Effector CD8-positive, alpha-beta T cell (primary cell): ENCODE measurements at regions not wholly inside any gene's neighbourhood (a gene's known extent, or its start where the extent isn't known, plus 50 kb on each side); places are given as distances from the start of the nearest gene placed in this dataset.

Experiments
- DNase-seq: peaks from one replicate; lab custom pipeline; 2025; lab: John Stamatoyannopoulos, UW

DNA sequence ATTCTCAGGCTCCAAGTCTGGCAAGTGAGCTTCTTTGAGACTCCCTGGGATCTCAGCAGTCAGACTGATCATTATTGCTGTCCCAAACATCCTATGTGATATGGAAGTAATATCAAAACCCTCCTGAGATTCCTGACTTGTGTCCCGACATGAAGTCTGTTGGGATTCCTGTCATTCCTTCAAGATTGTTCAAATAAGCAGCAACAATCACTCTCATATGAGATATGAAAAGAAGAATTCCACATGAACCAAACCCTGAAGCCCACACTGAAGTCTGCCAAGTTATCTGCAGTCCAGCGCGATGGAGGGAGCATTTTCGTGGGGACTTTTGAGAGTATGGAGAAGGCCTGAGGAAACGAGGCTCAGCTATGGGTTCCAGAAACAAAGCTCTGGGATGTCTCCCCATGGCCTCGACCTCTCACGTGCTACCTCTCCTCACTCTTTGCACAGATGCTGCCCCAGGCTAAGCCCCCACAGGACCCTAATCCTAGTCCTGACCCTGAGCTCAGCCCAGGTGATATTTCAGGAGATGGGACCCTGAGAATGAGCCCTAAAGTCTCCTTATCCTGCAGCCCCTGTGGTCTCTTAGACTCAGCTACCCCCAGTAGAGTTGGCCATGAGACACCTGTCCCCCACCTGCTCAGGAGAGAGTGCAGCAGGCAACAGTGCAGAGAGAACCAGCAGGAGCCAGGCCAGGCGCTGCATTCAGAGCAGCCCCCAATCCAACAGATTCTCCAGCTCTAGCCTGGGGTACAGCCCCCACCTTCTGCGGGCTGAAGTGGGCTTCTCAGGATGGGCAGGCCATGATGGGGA lies 100.2 kb downstream of the GGTLC2 start:
- no peak for DNase-seq

DNA sequence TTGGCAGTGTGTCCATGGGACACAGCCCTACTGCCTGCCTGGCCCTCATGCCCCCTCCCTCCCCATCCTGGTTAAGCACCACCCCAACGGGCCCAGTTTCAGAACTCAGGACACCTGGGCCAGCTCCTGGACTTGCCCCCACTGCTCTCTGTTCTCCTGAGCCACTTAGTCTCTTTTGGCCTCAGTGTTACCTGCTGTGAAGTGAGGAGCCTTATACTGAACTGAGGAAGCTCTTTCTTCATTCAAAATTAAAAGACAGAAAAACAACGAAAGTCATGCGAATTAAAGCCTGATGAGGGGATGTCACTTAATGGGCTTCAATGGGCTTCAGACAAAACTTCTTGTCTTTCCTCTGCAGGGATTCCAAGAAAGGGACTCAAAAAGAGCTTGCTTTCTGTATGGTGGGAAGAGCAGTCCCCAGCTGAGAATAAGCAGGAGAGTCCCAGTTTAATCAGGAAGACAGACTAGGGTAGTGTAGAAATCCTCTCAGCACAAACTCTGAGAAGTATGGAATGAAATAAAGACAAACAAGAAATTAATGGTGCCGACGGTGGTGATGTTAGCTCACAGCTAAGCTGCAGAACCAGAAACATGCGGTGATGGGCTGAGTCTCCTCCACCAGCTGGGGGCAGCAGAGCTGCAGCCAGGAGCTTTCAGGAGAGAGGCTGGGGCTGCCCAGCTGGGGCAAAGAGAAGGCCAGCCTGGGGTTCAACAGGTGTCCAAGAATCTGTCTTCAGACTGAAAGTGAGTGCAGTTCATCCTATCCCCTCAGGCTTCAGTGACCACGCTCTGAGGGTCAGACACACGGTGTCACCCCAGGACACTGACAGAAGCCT lies 101.0 kb downstream of the GGTLC2 start:
- DNase-seq = no peak

DNA sequence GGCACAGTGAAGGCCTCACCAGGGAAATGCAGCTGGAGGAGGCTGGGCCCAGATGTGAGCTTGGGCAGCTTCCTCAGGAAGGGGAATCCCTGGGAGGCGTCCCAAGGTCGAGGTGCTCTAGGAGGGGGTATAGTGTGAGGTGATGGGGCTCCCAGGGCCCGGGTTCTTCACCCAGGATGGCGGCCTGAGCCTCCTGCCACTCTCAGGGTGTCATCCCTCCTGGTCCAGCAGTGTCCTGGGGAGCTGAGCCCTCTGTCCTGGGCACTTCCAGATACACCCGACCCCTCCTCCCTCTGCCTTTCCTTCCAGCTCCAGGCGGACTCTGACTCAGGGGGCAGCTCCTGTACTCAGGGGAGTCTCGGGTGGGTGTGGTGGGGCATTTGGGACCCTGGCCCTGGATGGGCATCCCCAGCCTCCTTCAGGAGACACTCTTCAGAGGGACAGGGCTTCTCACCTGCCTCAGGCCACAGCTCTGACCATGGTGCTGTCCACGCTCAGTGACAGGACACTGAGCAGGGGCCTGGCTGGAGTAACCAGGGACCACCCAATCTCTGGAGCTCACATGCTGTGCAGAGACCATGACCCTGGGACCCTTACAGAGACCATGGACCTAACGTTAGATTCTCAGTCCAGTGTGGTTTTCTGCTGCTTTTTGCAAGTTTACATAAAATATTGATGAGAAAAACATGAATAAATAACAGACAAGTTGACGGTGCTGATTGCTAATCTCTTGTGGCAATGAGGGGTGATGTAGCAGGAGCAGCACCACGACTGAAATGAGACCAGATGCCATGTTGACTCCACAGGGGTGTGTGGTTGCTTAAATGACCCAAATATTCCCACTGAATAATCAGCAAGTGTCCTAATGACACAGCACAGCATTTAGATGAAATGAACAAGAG lies 101.9 kb downstream of the GGTLC2 start:
- no peak for DNase-seq

DNA sequence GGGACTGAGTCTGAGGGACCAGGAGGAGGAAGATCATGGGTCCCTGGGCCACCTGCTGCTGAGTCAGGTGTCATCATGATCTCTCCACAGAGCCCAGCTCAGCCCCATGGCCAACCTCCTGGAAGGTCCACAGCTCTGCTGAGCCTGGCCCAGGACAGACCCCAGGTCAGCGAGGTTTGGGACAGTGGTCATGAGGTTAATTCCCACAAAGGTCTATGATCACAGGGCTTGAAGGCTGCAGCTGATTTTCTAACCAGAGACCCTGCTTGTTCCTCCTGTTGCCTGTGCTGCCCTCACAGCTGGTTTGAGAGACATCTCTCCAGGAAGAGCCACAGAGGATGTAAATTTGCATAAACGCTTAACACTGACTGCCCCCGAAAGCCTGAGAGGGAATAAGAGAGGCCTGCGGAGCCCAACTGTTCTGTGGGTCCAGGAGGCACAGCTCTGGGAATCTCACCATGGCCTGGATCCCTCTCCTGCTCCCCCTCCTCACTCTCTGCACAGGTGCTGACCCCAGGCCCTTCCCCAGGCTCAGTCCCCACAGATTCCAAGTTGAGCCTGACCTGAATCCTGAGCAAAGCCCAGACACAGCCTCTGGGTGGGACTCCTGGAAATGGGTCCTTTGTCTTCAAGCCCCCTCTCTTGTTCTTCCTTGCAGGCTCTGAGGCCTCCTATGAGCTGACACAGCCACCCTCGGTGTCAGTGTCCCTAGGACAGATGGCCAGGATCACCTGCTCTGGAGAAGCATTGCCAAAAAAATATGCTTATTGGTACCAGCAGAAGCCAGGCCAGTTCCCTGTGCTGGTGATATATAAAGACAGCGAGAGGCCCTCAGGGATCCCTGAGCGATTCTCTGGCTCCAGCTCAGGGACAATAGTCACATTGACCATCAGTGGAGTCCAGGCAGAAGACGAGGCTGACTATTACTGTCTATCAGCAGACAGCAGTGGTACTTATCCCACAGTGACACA lies 102.8 kb downstream of the GGTLC2 start:
- no peak for DNase-seq

- DNase-seq = no peak
These were observed 103.9 kb downstream of the GGTLC2 start for GRCh38 chr22:22748297-22748743.

- no peak for DNase-seq
These were observed 104.3 kb downstream of the GGTLC2 start for GRCh38 chr22:22748756-22749155.

DNA sequence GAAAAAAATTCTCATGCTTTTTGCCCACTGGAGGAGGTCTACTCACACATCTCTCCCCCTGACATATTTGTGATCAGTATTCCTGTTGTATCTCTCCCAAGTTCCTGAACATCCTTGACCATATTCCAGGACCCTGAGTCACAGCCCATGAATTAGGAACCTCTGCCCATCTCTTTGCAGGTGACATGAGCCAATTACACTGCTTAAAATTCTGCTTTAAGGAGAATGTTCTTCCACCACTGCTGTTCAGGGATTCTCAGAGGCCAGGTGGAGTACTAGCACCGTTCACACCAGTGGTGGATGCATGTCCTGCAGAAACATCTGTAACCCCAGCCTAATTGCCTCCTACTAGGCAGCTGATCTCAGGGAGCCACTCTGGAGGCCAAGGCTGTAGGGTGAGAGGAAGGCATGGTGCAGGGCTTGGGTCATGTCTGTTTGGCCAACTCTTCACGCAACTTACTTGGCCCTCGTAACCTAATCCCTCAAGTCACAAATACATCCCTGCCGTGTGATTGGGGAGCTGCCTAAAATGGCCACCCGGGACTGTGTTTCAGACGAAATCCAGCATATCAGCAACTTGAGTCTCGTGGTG lies 104.8 kb downstream of the GGTLC2 start:
- no peak for DNase-seq

DNA sequence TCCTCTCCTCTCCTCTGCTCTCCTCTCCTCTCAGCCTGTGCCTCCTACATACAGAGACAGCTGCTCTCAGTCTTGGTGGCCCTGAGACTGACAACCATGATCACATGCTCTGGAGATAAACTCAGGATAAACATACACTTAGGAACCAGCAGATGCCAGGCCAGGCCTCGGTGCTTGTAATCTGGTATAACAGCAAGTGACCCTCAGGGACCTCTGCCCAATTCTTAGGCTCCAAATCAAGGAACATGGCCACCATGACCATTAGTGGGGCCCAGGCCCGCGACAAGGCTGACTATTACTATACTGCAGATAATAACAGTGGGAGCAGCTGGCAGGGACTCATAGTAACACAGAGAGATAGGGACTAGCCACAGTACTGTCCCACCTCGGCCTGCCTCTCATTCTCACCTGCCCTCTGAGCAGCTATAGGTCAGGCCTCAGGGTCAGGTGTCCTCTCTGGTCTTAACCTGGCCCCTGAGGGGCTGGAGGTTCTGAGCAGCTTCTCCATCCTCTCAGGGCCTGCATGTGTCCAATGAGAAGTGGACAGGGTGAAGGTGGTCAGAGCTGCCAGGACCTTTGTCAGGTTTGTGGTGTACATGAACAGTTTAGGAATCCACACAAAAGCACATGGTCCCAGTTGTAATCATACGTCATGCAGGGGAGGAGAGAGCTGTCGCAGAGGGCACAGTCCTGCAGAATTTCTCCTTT lies 106.1 kb downstream of the GGTLC2 start:
- no peak for DNase-seq

DNA sequence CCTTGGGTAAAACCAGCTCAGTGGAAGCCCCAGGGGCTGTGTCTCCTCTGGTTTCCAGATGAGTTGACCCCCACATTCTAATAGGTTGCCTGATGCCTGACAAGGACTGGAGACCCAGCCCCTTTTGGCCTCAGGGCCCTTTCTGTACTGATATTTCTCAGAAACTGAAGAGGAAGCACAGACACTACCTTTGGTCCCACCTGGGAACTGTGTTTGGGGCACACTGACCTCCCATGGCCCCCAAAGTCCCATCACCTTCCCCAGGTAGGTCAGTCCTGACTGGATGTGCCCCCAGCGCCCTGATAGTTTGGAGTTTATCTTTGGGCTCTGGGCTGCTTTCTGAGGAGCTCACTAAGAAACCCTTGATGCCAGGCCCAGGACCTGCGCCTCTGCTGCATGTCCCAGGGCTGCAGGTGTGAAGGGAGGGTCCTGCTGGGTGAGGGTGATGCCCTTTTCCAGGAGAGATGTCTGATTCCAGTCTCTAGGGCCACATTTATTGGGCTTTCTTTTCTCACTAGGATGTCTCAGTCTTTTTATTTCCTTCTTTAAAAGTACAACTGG lies 106.7 kb downstream of the GGTLC2 start:
- no peak for DNase-seq

- no peak for DNase-seq
These were observed 107.8 kb downstream of the GGTLC2 start for GRCh38 chr22:22752199-22752555.

GRCh38 chr22:22752556-22753477 lies 108.4 kb downstream of the GGTLC2 start:
- no peak for DNase-seq

GRCh38 chr22:22753526-22754267 lies 109.3 kb downstream of the GGTLC2 start:
- DNase-seq = peak; percentile 65

- no peak for DNase-seq
These were observed 109.8 kb downstream of the GGTLC2 start for GRCh38 chr22:22754268-22754657.

DNA sequence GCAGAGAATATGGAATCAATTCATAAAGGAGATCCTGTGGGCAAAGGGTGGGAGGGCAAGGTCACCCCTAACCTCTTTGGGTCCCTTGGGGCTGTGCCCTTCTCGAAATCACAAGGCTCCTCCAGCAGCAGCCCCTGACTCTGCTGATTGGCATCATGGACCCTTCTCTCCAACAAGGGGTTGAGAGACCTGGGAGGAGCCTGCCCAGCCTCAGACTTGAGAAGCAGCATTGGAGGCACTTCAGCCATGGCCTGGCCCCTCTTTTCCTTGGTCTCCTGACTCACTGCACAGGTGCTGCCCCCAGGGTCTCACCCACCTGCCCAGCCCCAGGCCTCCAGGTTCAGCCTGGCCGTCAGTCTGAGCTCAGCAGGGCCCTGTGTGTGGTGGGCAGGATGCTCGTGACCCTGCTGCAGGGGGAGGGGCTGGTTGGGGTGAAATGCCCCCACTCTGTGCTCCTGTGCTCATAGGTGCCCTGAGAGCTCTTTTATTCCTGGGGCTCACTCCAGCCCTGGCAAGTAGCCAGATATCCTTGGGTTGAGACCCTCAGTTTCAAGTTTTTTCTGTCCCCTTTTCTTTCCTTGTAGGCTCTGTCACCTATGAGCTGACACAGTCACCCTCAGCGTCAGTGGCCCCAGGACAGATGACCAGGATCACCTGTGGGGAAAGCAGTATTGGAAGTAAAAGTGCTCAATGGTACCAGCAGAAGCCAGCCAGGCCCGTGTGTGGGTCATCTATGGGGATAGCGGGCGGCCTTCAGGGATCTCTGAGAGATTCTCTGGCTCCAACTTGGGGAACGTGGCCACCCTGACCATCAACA lies 110.8 kb downstream of the GGTLC2 start:
- no peak for DNase-seq

GRCh38 chr22:22755778-22756100 lies 111.3 kb downstream of the GGTLC2 start:
- no peak for DNase-seq

- DNase-seq = no peak
These were observed 111.7 kb downstream of the GGTLC2 start for GRCh38 chr22:22756109-22756508.
